GM12878 (cell line): ENCODE measurements at regions not wholly inside any gene's neighbourhood (a gene's known extent, or its start where the extent isn't known, plus 50 kb on each side); places are given as distances from the start of the nearest gene placed in this dataset.
"Not testable (repeated sequence)": the region's sequence is repeated elsewhere in the genome, so short reads cannot be mapped to it uniquely, and the experiment has no call there.

Source experiments
- ATAC-seq: fragments of 200-7000 bp; cut with Tn5 transposase; 3 replicates; pipeline ENCODE4 v1.9.1; 2020; ENCODE audit warnings: mild to moderate bottlenecking, moderate library complexity
- BruUV-seq: library from RNA; stranded (reverse); fragments of 400-500 nt; replicated peaks from 2 replicates; lab custom pipeline; 2021; lab: Mats Ljungman, UMichigan
- CTCF ChIA-PET: fragments of 300-600 bp; sonication (Branson Sonifier 250); formaldehyde crosslinking; extraction: SDS; loops from one replicate; lab custom pipeline; 2021; ENCODE audit warnings: inconsistent platforms; lab: Yijun Ruan, JAX
- POLR2A ChIA-PET: fragments of 350-600 bp; formaldehyde crosslinking; extraction: SDS; loops from one replicate; lab custom pipeline; 2021; ENCODE audit warnings: inconsistent platforms; lab: Charles Lee
- RAD21 ChIA-PET: fragments of 300-600 bp; sonication (Branson Sonifier 250); formaldehyde crosslinking; loops from one replicate; lab custom pipeline; 2023; ENCODE audit warnings: antibody characterized with exemption; ENCODE audit not compliant: unreplicated experiment; lab: Charles Lee
- SMC1A ChIA-PET: fragments of 300-600 bp; sonication (Branson Sonifier 250); formaldehyde crosslinking; loops from one replicate; lab custom pipeline; 2023; ENCODE audit not compliant: unreplicated experiment, uncharacterized antibody; lab: Charles Lee
- DNase-seq: peaks from one replicate; pipeline ENCODE4 v3.0.0-alpha.2; 2011; ENCODE audit warnings: low read depth, low spot score
- FAIRE-seq: peaks from 3 replicates; lab custom pipeline; 2011; peaks lifted over from hg19 to GRCh38; lab: Jason Lieb, UNC
- H2AFZ ChIP-seq: 2 replicates; pipeline ENCODE4 v1.6.0; 2011; ENCODE audit warnings: low read depth, low read length, control low read depth; ENCODE audit not compliant: control insufficient read depth
- H3K27ac ChIP-seq: 2 replicates; pipeline ENCODE4 v1.5.1; 2011; ENCODE audit warnings: control low read depth; ENCODE audit not compliant: control insufficient read depth, insufficient read depth
- H3K27me3 ChIP-seq, 2 experiments: replicated peaks in 1 of 2; 2 replicates each; pipeline versions ENCODE4 v1.6.0 to v1.6.1; 2011; ENCODE audit warnings: low read length in 1 of 2; ENCODE audit not compliant: control insufficient read depth in 2 of 2, insufficient read depth in 2 of 2
- H3K36me3 ChIP-seq, 2 experiments: 2 replicates each; pipeline ENCODE4 v1.5.1; 2011; ENCODE audit warnings: low read length in 1 of 2; ENCODE audit not compliant: control insufficient read depth in 2 of 2, insufficient read depth in 2 of 2
- H3K4me1 ChIP-seq: 2 replicates; pipeline ENCODE4 v1.6.1; 2011; ENCODE audit warnings: mild to moderate bottlenecking, low read length, moderate library complexity, mixed read lengths; ENCODE audit not compliant: control insufficient read depth, insufficient read depth
- H3K4me2 ChIP-seq: 2 replicates; pipeline ENCODE4 v1.6.0; 2011; ENCODE audit warnings: control low read depth; ENCODE audit not compliant: control insufficient read depth, insufficient read depth
- H3K4me3 ChIP-seq: fragments of 200-600 bp; sonication (generic); 2 replicates; pipeline ENCODE4 v1.5.1; 2016
- H3K79me2 ChIP-seq: 2 replicates; pipeline ENCODE4 v1.6.0; 2011; ENCODE audit warnings: low read length; ENCODE audit not compliant: control insufficient read depth, insufficient read depth
- H3K9ac ChIP-seq: 2 replicates; pipeline ENCODE4 v1.8.0; 2011; ENCODE audit warnings: low read length, control low read depth, mixed read lengths; ENCODE audit not compliant: control insufficient read depth, insufficient read depth
- H3K9me3 ChIP-seq: replicated peaks from 3 replicates; pipeline ENCODE4 v1.5.1; 2011; ENCODE audit warnings: mild to moderate bottlenecking, low read length; ENCODE audit not compliant: control insufficient read depth, insufficient read depth
- H4K20me1 ChIP-seq: 2 replicates; pipeline ENCODE4 v1.6.0; 2011; ENCODE audit not compliant: control insufficient read depth, insufficient read depth
- MYC ChIP-seq: IDR thresholded peaks from 2 replicates; pipeline ENCODE4 v1.6.1; 2011; ENCODE audit warnings: mild to moderate bottlenecking, low read length, moderate library complexity, inconsistent platforms; ENCODE audit not compliant: insufficient read depth, insufficient replicate concordance, insufficient read length, severe bottlenecking
- NFXL1 ChIP-seq: fragments of 450-650 bp; IDR thresholded peaks from 2 replicates; pipeline ENCODE4 v1.6.1; 2017; ENCODE audit warnings: antibody characterized with exemption, mild to moderate bottlenecking, borderline replicate concordance
- ZNF217 ChIP-seq: fragments of 450-650 bp; IDR thresholded peaks from 2 replicates; pipeline ENCODE4 v1.6.1; 2017; ENCODE audit warnings: antibody characterized with exemption, mild to moderate bottlenecking
- ZSCAN29 ChIP-seq: fragments of 450-650 bp; IDR thresholded peaks from 2 replicates; pipeline ENCODE4 v1.6.1; 2017; ENCODE audit warnings: mild to moderate bottlenecking, moderate library complexity
- WGBS: methylation state at CpG from one replicate; pipeline ENCODE4 v1.1.6; 2016; ENCODE audit warnings: low lambda C conversion rate; ENCODE audit not compliant: insufficient replicate concordance, insufficient coverage; ENCODE audit errors: missing lambda C conversion rate; 5-methylcytosine and 5-hydroxymethylcytosine counted together
- in situ Hi-C: fragments of 300-500 bp; cut with MboI; formaldehyde crosslinking; loops from 9 replicates; pipeline ENCODE4 v1.14.3; 2018; ENCODE audit warnings: mixed read lengths
- intact Hi-C: fragments of 100-400 bp; cut with micrococcal nuclease; formaldehyde crosslinking; loops from one replicate; pipeline ENCODE4 v1.14.2; 2022; ENCODE audit not compliant: unreplicated experiment

GRCh38 chr9:104389341-104389740 lies 114.7 kb upstream of the OR13F1 start:
- ChIA-PET CTCF (interaction anchor here (1.6 to 4.3 kb wide), 2 partner anchors 213 to 353 kb away, joined by 3 to 48 read pairs; no protein-coding TSS in a partner anchor), RAD21 (interaction anchor here (1.3 kb wide), 1 partner anchor 235 kb away, joined by 3 read pairs; no protein-coding TSS in a partner anchor)
- no TSS peak for BruUV-seq
- Histone ChIP-seq H2AFZ (no peak overlapping the region), H3K4me2 (no peak overlapping the region), H3K79me2 (no peaks in the 10 kb centered on the region), H3K4me1 (no peaks in the 10 kb centered on the region), H3K27me3 (no peaks in the 10 kb centered on the region), H3K9me3 (no peaks in the 10 kb centered on the region), H3K36me3 (no peaks in the 10 kb centered on the region)
- no peak for ATAC-seq
- intact Hi-C loops: loop anchor here (5.0 to 10.0 kb wide), 2 partner anchors 293 to 355 kb away; partner anchors contain the start of gene NIPSNAP3A
- no peak for FAIRE-seq
- TF ChIP-seq MYC (no peak), ZSCAN29 (no peak), NFXL1 (no peak), ZNF217 (no peak)
- TF ChIP-seq, all 136 proteins: peak for 0
- in situ Hi-C loops: loop anchor here (10.0 to 25.0 kb wide), 2 partner anchors 215 to 1002 kb away; no protein-coding TSS in a partner anchor
- Histone ChIP-seq H4K20me1 (no peaks in the 10 kb centered on the region), H3K9ac (no peak overlapping the region), H3K4me3 (no peak overlapping the region), H3K27ac (no peak overlapping the region)
- no peak for DNase-seq
- SMC1A ChIA-PET: interaction anchor here (1.4 kb wide), 1 partner anchor 23 kb away, joined by 3 read pairs; no protein-coding TSS in a partner anchor
- WGBS: 7% methylated on average over 4 of the region's 4 CpGs
- POLR2A ChIA-PET: no interaction called here

- H3K4me2 ChIP-seq, H3K36me3 ChIP-seq, H3K9ac ChIP-seq, FAIRE-seq, H3K9me3 ChIP-seq, SMC1A ChIA-PET, H3K27ac ChIP-seq, ATAC-seq, BruUV-seq, H3K79me2 ChIP-seq, H3K4me1 ChIP-seq, H4K20me1 ChIP-seq, POLR2A ChIA-PET, CTCF ChIA-PET, H3K4me3 ChIP-seq, H2AFZ ChIP-seq, RAD21 ChIA-PET, DNase-seq, H3K27me3 ChIP-seq: not testable (repeated sequence)
- intact Hi-C loops: loop anchor here (10.0 kb wide), 1 partner anchor 610 kb away; no protein-coding TSS in a partner anchor
- in situ Hi-C loops: loop anchor here (25.0 kb wide), 1 partner anchor 1008 kb away; no protein-coding TSS in a partner anchor
- WGBS: 28% methylated on average over 10 of the region's 10 CpGs
These were observed 109.2 kb upstream of the OR13F1 start for GRCh38 chr9:104394901-104395300.
